Sigmoid colon (tissue), 6 donors: ENCODE measurements at regions not wholly inside any gene's neighbourhood (a gene's known extent, or its start where the extent isn't known, plus 50 kb on each side); places are given as distances from the start of the nearest gene placed in this dataset.

Experiments used
- DNase-seq: peaks from one replicate; pipeline ENCODE4 v3.0.0-alpha.2; 2019
- H3K27ac ChIP-seq, 4 donors: fragments of 200-600 bp; sonication (generic); one replicate each; pipeline ENCODE4 v1.5.1; 2016 to 2019; ENCODE audit warnings: mild to moderate bottlenecking in 1 of 4
- H3K27me3 ChIP-seq, 3 donors: fragments of 200-600 bp; sonication (generic); one replicate each; pipeline ENCODE4 v1.5.1; 2019; ENCODE audit warnings: mild to moderate bottlenecking in 1 of 3
- H3K36me3 ChIP-seq, 4 donors: fragments of 200-600 bp; sonication (generic); one replicate each; pipeline ENCODE4 v1.5.1; 2016 to 2019
- H3K4me1 ChIP-seq, 4 donors: fragments of 200-600 bp; sonication (generic); one replicate each; pipeline ENCODE4 v1.5.1; 2017 to 2019
- H3K4me3 ChIP-seq, 4 donors: fragments of 200-600 bp; sonication (generic); one replicate each; pipeline ENCODE4 v1.5.1; 2017 to 2019; ENCODE audit warnings: mild to moderate bottlenecking in 2 of 4, moderate library complexity in 1 of 4
- H3K9me3 ChIP-seq, 4 donors: fragments of 200-600 bp in 3 of 4; sonication (generic) in 3 of 4; one replicate each; pipeline versions ENCODE4 v1.5.1 to v1.6.1; 2013 to 2019
- CTCF ChIP-seq, 4 experiments: fragments of 450-650 bp in 3 of 4; fragments of 200-600 bp in 1 of 4; IDR thresholded peaks; one replicate each; pipeline ENCODE4 v1.5.1; 2016 to 2019; ENCODE audit warnings: antibody characterized with exemption in 4 of 4, mild to moderate bottlenecking in 3 of 4, moderate library complexity in 2 of 4
- EP300 ChIP-seq, 4 donors: sonication (generic); formaldehyde crosslinking; IDR thresholded peaks; one replicate each; pipeline ENCODE4 v1.6.1; 2017; ENCODE audit warnings: antibody characterized with exemption in 4 of 4
- POLR2A ChIP-seq, 2 donors: fragments of 450-650 bp; IDR thresholded peaks; one replicate each; pipeline ENCODE4 v1.6.1; 2016; ENCODE audit warnings: antibody characterized with exemption in 2 of 2, mild to moderate bottlenecking in 2 of 2, moderate library complexity in 2 of 2
- POLR2AphosphoS5 ChIP-seq, 4 donors: sonication (generic); formaldehyde crosslinking; IDR thresholded peaks; one replicate each; pipeline ENCODE4 v1.6.1; 2017; ENCODE audit warnings: antibody characterized with exemption in 4 of 4
- WGBS, 2 donors: extraction: QIAGEN DNeasy Blood & Tissue Kit; methylation state at CpG; one replicate each; pipeline ENCODE4 v1.1.7; 2013; 5-methylcytosine and 5-hydroxymethylcytosine counted together
- intact Hi-C: fragments of 100-400 bp; cut with DNase I; formaldehyde crosslinking; loops from one replicate; pipeline ENCODE4 v1.15.1; 2023
- donor health status: healthy with polysubstance abuse.
- donor health status: healthy.

GRCh38 chr14:57031474-57031873 is 221.2 kb upstream of the OTX2 start:
- no peak overlapping the region for H3K27ac ChIP-seq
- no peak overlapping the region for H3K4me3 ChIP-seq
- intact Hi-C loops = no loop called here
- no peaks in the 10 kb centered on the region for H3K27me3 ChIP-seq
- WGBS, 2 donors = 91 to 92% methylated on average over 1 of the region's 1 CpG
- no peaks in the 10 kb centered on the region for H3K4me1 ChIP-seq
- no peaks in the 10 kb centered on the region for H3K36me3 ChIP-seq
- H3K9me3 ChIP-seq = peaks cover 0 to 4% (median 3%) of the 10 kb centered on the region in 4 donors
- DNase-seq = no peak
- TF ChIP-seq CTCF (IDR thresholded peaks at IDR 0.05) = no peak
- TF ChIP-seq POLR2A (IDR thresholded peaks at IDR 0.05) = no peak
- TF ChIP-seq POLR2AphosphoS5 (IDR thresholded peaks at IDR 0.05) = no peak
- no peak for TF ChIP-seq EP300 (IDR thresholded peaks at IDR 0.05)

DNA sequence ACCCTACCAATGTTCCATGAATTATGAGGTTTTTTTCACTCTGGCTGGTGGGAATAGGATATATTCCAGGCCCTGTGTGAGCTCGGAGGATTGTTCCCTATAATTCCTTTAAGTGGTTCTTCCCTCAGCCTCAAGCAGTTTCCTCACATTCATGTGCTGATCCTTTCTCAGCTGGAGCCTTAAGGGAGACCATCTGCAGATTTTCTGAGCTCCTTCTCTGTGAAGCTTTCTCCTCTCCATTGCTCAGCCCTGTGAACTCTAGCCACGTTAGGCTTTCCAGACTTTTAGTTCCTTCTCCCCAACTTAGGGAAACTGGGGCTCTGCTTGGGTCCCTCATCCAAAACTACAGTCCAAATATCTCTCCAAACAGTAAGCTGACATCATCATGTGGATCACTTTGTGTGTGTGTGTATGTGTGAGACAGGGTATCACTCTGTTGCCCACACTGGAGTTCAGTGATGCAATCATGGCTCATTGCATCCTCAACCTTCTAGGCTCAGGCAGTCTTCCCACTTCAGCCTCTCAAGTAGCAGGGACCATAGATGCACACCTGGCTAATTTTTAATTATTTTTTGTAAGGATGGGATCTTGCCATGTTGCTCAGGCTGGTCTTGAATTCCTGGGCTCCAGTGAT is 219.5 kb upstream of the OTX2 start:
- Histone ChIP-seq H3K27ac (no peak overlapping the region), H3K27me3 (no peaks in the 10 kb centered on the region), H3K9me3 (peaks cover 0 to 4% (median 3%) of the 10 kb centered on the region in 4 donors), H3K36me3 (no peaks in the 10 kb centered on the region), H3K4me3 (no peak overlapping the region), H3K4me1 (no peaks in the 10 kb centered on the region)
- no peak for DNase-seq
- 58 to 70% methylated on average over 2 of the region's 2 CpGs for WGBS, 2 donors
- intact Hi-C loops = no loop called here
- TF ChIP-seq EP300 (IDR thresholded peaks at IDR 0.05) (no peak), POLR2A (IDR thresholded peaks at IDR 0.05) (no peak), CTCF (IDR thresholded peaks at IDR 0.05) (no peak), POLR2AphosphoS5 (IDR thresholded peaks at IDR 0.05) (no peak)

DNA sequence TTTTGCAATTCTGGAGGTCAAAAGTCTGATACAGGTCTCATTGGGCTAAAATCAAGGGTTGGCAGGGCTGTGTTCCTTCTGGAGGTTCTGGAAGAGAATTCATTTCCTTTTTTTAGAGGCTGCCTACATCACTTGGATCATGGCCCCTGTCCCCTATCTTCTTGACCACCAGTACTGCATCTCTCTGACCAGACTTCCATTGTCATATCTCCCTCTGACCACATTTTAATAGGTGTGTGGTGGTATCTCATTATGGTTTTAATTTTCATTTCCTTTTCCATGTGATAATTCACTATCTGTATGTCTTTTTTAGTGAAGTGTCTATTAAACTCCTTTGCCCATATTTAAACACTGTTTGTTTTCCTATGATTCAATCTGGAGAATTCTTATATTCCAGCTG is 215.2 kb upstream of the OTX2 start:
- TF ChIP-seq POLR2AphosphoS5 (IDR thresholded peaks at IDR 0.05) = no peak
- TF ChIP-seq POLR2A (IDR thresholded peaks at IDR 0.05) = no peak
- no peak for TF ChIP-seq EP300 (IDR thresholded peaks at IDR 0.05)
- no peak for TF ChIP-seq CTCF (IDR thresholded peaks at IDR 0.05)
- intact Hi-C loops = no loop called here
- Histone ChIP-seq H3K4me3 (no peak overlapping the region), H3K27me3 (no peaks in the 10 kb centered on the region), H3K27ac (no peak overlapping the region), H3K9me3 (peaks cover 0 to 3% (median 0%) of the 10 kb centered on the region in 4 donors), H3K36me3 (no peaks in the 10 kb centered on the region), H3K4me1 (no peaks in the 10 kb centered on the region)
- no peak for DNase-seq

DNA sequence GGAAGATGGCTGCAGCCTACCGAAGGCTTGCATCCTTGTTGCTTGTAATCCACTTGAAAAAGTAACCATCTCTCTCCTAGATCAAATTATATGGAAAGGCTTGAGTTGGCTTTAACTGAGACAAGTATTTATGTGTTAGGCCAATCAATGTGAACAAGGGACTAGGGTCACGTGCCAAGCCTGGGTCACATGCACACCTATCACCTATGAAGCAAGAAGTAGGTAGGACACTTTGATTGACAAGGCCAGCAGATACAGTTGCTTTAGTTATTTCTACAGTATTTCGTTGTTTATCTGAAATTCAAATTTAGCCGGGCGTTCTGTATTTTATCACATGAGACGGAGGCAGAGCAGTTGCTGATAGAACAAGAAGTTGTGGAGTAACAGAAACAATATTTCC is 212.3 kb upstream of the OTX2 start:
- no peak for TF ChIP-seq POLR2A (IDR thresholded peaks at IDR 0.05)
- no peak for TF ChIP-seq POLR2AphosphoS5 (IDR thresholded peaks at IDR 0.05)
- Histone ChIP-seq H3K4me1 (no peaks in the 10 kb centered on the region), H3K36me3 (no peaks in the 10 kb centered on the region), H3K27ac (no peak overlapping the region), H3K9me3 (no peaks in the 10 kb centered on the region), H3K4me3 (no peak overlapping the region), H3K27me3 (no peaks in the 10 kb centered on the region)
- 82 to 90% methylated on average over 6 of the region's 6 CpGs for WGBS, 2 donors
- intact Hi-C loops = no loop called here
- no peak for DNase-seq

GRCh38 chr14:57018065-57018464 is 207.8 kb upstream of the OTX2 start:
- 72% methylated on average over 1 of the region's 1 CpG for WGBS, 2 donors
- intact Hi-C loops = no loop called here
- no peaks in the 10 kb centered on the region for H3K9me3 ChIP-seq
- TF ChIP-seq POLR2AphosphoS5 (IDR thresholded peaks at IDR 0.05) (no peak), POLR2A (IDR thresholded peaks at IDR 0.05) (no peak), EP300 (IDR thresholded peaks at IDR 0.05) (no peak), CTCF (IDR thresholded peaks at IDR 0.05) (no peak)
- H3K27me3 ChIP-seq = no peaks in the 10 kb centered on the region
- H3K36me3 ChIP-seq = no peaks in the 10 kb centered on the region
- no peak overlapping the region for H3K4me3 ChIP-seq
- DNase-seq = no peak
- H3K4me1 ChIP-seq = no peaks in the 10 kb centered on the region
- H3K27ac ChIP-seq = no peak overlapping the region
